GM04504 (cell line): ENCODE measurements at regions not wholly inside any gene's neighbourhood (a gene's known extent, or its start where the extent isn't known, plus 50 kb on each side); places are given as distances from the start of the nearest gene placed in this dataset.

Experiments
- DNase-seq: peaks from one replicate; pipeline ENCODE4 v3.0.0-alpha.2; 2012; ENCODE audit warnings: low read depth

DNA sequence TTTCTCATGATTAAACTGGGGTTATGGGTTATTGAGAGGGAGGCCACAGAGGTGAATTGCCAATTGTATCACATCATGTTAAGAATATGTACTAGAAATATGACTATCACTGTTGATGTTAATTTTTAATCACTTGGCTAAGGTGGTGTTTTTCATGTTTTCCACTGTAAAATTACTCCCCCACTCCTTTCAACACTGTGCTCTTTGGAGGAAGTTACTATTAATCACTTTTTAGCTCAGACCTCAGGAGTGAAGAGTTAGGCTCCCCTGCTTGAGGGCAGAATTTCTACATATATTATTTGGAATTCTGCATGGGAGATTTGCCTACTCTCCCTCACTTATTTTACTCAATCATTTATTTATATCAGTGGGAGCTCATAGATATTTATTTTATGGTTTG, 76.0 kb upstream of the OSR1 start:
- DNase-seq: no peak

DNA sequence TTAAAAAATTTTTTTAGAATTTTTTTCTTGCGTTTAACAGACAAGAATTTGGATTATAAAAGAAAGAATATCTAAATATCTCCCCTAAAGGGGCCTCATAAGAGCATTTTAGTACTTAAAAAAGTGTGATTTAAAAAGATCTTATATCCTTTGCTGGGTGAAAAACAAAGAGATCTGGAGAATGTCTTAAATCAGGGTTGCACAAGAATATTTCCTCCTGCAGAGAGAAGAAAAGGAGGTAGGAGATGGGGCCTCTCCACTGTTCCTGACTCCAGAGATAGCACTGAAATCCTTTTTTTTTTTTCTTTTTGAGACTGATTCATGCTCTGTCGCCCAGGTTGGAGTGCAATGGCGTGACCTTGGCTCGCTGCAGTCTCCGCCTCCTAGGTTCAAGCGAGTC, 68.5 kb upstream of the OSR1 start:
- no peak for DNase-seq

DNA sequence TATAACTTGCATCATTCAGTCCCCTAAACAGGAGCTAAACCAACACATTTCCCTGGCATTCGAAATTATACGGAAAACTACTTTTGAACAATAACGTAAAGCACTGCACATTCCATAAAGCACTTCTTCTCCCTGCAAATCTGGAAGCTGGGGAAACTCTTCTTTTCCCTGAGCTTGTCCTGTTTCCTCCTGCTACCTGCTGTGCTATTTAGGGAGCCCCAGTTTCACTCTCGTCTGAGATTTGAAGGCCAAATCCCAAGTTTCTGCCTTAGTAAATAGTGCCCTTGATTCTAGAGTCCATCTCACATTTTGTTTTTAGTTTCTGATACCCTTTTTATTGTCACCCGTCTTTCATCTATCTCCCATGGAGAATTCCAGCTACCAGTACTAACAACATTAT, 67.7 kb upstream of the OSR1 start:
- DNase-seq: no peak

DNA sequence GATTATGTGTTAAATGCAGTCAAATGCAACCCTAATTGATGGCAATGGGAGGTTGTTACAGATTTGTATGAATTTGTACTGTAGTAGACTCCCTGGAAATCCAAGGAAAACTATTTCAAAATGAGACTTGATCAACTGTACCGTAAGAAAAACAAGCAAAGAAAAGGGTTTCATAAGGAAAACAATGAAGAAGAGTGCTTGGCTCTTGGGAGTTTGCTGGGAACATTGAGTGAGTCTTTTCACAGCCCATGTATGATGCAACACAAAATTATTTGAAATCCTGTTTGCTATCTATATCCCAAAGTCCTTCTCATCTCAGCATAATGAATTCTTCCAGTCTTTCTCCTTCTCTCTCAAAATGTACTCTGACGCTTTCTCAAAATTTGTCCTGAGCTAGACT, 67.0 kb upstream of the OSR1 start:
- DNase-seq: no peak

DNA sequence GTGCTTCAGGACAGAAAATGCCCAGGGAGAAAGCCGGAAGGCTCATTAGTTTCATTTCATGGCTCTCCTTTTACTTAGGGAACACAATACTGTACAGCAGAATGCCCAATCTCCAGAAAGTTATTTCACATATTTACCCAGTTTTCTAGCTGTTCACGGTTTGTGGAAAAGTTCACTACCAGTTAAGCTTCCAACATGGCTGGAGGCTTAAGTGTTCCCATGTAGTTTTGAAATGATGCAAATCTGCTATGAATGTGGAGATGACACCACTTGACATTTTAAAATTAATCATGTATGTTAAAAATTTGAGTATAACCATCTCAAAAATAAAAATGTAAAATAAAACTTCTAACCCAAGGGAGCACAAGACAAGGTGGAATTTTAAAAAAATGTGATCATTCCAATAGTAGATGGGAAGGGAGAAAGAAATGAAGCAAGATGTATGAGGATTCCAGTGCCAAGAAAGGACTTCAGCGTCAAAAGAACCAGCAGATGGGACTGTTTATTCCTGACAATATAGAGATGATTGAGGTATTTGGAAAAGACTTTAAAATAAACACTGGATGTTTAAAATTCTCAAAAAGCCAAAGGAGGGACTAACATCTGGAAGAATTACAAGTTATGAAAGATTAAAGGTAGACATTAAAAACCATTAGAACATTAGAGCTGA, 60.9 kb upstream of the OSR1 start:
- DNase-seq: no peak

DNA sequence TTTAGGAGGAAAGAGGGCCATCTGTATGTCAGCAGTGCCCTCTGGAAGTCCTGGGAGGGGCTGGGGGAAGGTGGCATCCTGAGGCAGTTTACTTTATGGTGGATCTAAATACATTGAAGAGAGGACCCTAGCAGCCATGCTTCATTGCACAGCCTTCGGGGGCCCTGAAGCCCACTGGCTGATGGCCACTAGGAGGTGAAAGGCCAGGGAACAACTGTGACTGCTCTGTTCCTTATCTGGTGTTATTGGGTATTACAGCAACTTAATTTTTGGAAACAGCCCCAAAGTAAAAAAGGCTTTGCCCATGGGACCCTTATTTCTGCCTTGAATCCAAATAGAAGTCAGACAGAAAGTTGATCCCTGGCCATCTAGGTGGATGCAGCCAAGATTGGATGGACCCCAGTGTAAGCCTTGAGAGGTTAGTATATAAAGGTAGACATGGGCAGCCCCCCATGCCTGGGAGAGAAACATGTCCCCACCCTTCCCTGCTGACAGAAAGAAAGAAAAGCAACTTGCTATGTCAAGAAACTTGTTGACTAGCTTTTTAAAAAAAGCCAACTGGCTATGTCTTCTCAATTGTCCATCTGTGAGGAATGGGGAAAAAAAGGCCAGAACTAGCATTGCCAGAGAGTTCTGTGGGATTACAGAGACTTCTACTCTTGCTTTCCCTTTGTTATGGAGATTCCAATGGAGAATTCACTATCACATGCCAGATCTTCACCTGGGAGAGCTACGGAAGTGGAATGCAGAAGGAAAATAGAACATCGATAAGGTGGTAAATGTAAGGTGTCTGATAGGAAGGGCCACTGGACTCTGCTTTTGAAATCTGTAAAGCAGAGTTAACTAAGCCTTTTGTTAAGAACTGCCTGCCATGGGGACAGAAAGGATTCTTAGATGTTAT, 58.6 kb upstream of the OSR1 start:
- no peak for DNase-seq

DNA sequence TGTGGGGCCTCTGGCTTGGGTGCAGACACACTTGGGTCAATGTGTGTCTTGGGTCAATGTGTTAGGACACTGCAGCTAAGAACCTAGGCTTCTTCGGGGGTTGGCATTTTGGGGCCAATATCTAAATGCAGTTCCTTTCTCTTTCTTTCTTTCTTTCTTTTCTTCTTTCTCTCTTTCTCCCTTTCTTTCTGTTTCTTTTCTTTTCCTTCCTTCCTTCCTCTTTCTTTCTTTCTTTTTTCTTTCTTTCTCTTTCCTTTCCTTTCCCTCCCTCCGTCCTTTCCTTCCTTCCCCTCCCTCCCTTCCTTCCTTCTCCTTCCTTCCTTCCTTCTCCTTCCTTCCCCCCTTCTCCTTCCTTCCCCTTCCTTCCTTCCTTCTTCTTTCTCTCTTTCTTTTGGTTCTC, 57.7 kb upstream of the OSR1 start:
- no peak for DNase-seq

DNA sequence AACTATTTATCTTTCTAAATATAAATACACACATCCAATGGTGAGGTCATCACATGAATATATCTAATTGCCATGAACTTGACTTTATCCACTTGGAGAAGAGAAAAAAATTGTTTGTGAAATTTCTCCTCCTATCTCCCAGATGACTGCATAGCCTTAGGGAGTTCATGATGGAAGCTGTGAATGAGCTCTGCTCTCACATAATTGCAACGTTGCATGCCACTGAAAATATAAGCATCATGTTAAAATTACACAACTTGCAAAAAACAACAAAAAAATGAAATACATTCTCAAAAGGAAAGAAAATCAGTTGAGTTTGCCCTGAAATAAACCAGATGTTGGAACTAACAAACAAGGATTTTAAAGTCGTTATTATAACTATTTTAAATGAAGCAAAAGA, 50.6 kb upstream of the OSR1 start:
- peak; percentile 51 for DNase-seq

DNA sequence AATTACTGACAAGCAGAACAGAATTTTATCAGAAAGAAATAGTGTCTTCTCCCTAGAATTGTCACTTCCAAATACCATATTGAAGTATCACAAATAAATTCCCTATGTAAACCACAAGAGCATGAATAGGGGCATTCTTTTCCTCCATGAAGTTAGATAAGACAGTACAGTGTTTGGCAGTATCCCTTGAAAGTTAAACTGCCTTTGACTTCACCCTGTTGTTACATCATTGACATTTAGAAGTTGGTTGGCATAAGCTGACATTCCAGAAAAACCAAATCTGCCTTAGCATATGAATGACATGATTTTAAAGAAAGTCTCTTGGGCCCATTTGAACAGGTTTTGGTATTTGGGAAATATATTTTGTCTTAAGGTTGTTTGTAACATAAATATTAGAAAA, 50.2 kb upstream of the OSR1 start:
- no peak for DNase-seq
